Ishikawa (cell line): ENCODE measurements at regions not wholly inside any gene's neighbourhood (a gene's known extent, or its start where the extent isn't known, plus 50 kb on each side); places are given as distances from the start of the nearest gene placed in this dataset.

ENCODE experiments used
- YY1 ChIP-seq: IDR thresholded peaks from 2 replicates; pipeline ENCODE4 v1.6.1; 2012; ENCODE audit warnings: low read depth
- TF ChIP-seq, protein P1 (sequence below): IDR thresholded peaks from 2 replicates; pipeline ENCODE4 v1.6.1; 2012

DNA sequence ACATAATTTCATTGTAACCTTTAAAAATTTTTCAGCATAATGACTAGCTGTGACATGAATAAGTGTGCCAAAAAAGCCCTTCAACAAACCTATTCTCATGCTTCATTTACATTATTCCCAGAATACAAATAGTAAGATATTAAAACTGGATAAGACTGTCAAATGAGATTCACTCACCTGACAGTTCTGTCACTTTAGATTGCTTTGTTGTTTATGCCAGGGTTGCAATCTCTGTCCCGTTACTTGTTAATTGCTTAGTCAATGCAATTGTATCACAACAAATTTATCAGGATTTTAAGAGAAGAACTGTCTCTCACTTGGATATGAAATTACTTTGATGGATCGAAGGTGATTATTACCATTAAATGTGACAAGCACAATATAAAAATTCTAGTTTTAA is 616.0 kb upstream of the IGFBP7 start:
- TF ChIP-seq, protein P1, sequence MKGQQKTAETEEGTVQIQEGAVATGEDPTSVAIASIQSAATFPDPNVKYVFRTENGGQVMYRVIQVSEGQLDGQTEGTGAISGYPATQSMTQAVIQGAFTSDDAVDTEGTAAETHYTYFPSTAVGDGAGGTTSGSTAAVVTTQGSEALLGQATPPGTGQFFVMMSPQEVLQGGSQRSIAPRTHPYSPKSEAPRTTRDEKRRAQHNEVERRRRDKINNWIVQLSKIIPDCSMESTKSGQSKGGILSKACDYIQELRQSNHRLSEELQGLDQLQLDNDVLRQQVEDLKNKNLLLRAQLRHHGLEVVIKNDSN = no peak
- no peak for TF ChIP-seq YY1
